Neural cell (in vitro differentiated cells): ENCODE measurements at regions not wholly inside any gene's neighbourhood (a gene's known extent, or its start where the extent isn't known, plus 50 kb on each side); places are given as distances from the start of the nearest gene placed in this dataset.

Experiments used
- EP300 ChIP-seq: fragments of 450-650 bp; conservative IDR thresholded peaks from 2 replicates; pipeline ENCODE4 v1.6.1; 2014; ENCODE audit warnings: antibody characterized with exemption, mild to moderate bottlenecking, moderate library complexity; ENCODE audit not compliant: poor library complexity, severe bottlenecking
- EZH2 ChIP-seq: fragments of 200-600, 300-800 bp; shearing (Covaris generic), sonication (generic); IDR thresholded peaks from 2 replicates; pipeline ENCODE4 v1.6.1; 2014; ENCODE audit warnings: antibody characterized with exemption, low read length, borderline replicate concordance, mild to moderate bottlenecking; ENCODE audit not compliant: insufficient read depth, poor library complexity, severe bottlenecking
- POLR2AphosphoS5 ChIP-seq: IDR thresholded peaks from 2 replicates; pipeline ENCODE4 v1.6.1; 2012
- SMC3 ChIP-seq: fragments of 450-650 bp; conservative IDR thresholded peaks from 2 replicates; pipeline ENCODE4 v1.6.1; 2014; ENCODE audit warnings: antibody characterized with exemption, mild to moderate bottlenecking, moderate library complexity; ENCODE audit not compliant: poor library complexity
- TF ChIP-seq, protein P1 (sequence below): fragments of 450-650 bp; IDR thresholded peaks from 2 replicates; pipeline ENCODE4 v1.5.1; 2014; ENCODE audit warnings: antibody characterized with exemption, mild to moderate bottlenecking, moderate library complexity; ENCODE audit not compliant: poor library complexity, severe bottlenecking
- TF ChIP-seq, protein P2 (sequence below): IDR thresholded peaks from 2 replicates; pipeline ENCODE4 v1.6.1; 2012; ENCODE audit warnings: borderline replicate concordance

- TF ChIP-seq, protein P1, sequence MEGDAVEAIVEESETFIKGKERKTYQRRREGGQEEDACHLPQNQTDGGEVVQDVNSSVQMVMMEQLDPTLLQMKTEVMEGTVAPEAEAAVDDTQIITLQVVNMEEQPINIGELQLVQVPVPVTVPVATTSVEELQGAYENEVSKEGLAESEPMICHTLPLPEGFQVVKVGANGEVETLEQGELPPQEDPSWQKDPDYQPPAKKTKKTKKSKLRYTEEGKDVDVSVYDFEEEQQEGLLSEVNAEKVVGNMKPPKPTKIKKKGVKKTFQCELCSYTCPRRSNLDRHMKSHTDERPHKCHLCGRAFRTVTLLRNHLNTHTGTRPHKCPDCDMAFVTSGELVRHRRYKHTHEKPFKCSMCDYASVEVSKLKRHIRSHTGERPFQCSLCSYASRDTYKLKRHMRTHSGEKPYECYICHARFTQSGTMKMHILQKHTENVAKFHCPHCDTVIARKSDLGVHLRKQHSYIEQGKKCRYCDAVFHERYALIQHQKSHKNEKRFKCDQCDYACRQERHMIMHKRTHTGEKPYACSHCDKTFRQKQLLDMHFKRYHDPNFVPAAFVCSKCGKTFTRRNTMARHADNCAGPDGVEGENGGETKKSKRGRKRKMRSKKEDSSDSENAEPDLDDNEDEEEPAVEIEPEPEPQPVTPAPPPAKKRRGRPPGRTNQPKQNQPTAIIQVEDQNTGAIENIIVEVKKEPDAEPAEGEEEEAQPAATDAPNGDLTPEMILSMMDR: no peak
- TF ChIP-seq EZH2 (no peak), EP300 (no peak), POLR2AphosphoS5 (no peak), SMC3 (no peak)
- TF ChIP-seq, protein P2, sequence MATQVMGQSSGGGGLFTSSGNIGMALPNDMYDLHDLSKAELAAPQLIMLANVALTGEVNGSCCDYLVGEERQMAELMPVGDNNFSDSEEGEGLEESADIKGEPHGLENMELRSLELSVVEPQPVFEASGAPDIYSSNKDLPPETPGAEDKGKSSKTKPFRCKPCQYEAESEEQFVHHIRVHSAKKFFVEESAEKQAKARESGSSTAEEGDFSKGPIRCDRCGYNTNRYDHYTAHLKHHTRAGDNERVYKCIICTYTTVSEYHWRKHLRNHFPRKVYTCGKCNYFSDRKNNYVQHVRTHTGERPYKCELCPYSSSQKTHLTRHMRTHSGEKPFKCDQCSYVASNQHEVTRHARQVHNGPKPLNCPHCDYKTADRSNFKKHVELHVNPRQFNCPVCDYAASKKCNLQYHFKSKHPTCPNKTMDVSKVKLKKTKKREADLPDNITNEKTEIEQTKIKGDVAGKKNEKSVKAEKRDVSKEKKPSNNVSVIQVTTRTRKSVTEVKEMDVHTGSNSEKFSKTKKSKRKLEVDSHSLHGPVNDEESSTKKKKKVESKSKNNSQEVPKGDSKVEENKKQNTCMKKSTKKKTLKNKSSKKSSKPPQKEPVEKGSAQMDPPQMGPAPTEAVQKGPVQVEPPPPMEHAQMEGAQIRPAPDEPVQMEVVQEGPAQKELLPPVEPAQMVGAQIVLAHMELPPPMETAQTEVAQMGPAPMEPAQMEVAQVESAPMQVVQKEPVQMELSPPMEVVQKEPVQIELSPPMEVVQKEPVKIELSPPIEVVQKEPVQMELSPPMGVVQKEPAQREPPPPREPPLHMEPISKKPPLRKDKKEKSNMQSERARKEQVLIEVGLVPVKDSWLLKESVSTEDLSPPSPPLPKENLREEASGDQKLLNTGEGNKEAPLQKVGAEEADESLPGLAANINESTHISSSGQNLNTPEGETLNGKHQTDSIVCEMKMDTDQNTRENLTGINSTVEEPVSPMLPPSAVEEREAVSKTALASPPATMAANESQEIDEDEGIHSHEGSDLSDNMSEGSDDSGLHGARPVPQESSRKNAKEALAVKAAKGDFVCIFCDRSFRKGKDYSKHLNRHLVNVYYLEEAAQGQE: no peak
These were observed 181.3 kb upstream of the HAAO start for GRCh38 chr2:42973726-42974125.
